ENCODE measurements at regions not wholly inside any gene's neighbourhood (a gene's known extent, or its start where the extent isn't known, plus 50 kb on each side); places are given as distances from the start of the nearest gene placed in this dataset.

DNA sequence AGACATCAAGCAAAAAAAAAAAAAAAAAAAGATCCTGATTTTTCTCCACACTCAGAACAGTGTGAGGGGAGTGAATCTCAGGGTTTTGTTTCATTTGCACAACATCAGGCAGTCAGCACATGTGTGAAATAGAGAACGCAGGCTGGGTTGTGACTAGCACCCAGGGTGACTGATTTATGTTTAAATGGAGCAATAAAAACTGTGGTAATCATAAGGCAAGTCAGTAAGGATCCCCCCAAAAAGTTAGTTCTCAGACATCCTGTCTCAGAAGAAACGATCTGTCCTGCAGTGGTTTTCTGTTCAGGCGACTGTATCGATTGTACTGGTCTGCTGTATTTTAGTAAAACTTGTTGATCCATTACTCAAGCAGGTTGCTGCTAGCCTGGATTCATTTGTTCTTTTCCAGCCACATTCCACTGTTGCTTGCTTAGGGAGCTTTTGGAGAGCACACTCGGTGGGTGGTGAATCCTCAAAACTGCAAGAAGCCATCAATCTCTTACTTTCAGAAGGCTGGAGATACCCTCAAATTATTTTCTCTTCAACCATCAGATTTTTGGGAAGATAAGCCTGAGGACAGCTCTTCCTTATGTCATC, 107.1 kb downstream of the DACT1 start:
- TF ChIP-seq RAD21 (conservative IDR thresholded peaks at IDR 0.05) (no peak), EZH2 (IDR thresholded peaks at IDR 0.05; ENCODE audit: borderline replicate concordance, insufficient read depth, low read length, poor library complexity, severe bottlenecking) (no peak), TAF1 (IDR thresholded peaks at IDR 0.05; ENCODE audit: low read depth) (no peak), EP300 (conservative IDR thresholded peaks at IDR 0.05; ENCODE audit: poor library complexity, severe bottlenecking) (no peak), POLR2AphosphoS5 (IDR thresholded peaks at IDR 0.05) (no peak), MXI1 (conservative IDR thresholded peaks at IDR 0.05; ENCODE audit: poor library complexity, severe bottlenecking) (no peak), SMC3 (conservative IDR thresholded peaks at IDR 0.05; ENCODE audit: poor library complexity) (no peak)
- TF ChIP-seq, protein P1, sequence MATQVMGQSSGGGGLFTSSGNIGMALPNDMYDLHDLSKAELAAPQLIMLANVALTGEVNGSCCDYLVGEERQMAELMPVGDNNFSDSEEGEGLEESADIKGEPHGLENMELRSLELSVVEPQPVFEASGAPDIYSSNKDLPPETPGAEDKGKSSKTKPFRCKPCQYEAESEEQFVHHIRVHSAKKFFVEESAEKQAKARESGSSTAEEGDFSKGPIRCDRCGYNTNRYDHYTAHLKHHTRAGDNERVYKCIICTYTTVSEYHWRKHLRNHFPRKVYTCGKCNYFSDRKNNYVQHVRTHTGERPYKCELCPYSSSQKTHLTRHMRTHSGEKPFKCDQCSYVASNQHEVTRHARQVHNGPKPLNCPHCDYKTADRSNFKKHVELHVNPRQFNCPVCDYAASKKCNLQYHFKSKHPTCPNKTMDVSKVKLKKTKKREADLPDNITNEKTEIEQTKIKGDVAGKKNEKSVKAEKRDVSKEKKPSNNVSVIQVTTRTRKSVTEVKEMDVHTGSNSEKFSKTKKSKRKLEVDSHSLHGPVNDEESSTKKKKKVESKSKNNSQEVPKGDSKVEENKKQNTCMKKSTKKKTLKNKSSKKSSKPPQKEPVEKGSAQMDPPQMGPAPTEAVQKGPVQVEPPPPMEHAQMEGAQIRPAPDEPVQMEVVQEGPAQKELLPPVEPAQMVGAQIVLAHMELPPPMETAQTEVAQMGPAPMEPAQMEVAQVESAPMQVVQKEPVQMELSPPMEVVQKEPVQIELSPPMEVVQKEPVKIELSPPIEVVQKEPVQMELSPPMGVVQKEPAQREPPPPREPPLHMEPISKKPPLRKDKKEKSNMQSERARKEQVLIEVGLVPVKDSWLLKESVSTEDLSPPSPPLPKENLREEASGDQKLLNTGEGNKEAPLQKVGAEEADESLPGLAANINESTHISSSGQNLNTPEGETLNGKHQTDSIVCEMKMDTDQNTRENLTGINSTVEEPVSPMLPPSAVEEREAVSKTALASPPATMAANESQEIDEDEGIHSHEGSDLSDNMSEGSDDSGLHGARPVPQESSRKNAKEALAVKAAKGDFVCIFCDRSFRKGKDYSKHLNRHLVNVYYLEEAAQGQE (IDR thresholded peaks at IDR 0.05; ENCODE audit: borderline replicate concordance): no peak
- TF ChIP-seq, protein P2, sequence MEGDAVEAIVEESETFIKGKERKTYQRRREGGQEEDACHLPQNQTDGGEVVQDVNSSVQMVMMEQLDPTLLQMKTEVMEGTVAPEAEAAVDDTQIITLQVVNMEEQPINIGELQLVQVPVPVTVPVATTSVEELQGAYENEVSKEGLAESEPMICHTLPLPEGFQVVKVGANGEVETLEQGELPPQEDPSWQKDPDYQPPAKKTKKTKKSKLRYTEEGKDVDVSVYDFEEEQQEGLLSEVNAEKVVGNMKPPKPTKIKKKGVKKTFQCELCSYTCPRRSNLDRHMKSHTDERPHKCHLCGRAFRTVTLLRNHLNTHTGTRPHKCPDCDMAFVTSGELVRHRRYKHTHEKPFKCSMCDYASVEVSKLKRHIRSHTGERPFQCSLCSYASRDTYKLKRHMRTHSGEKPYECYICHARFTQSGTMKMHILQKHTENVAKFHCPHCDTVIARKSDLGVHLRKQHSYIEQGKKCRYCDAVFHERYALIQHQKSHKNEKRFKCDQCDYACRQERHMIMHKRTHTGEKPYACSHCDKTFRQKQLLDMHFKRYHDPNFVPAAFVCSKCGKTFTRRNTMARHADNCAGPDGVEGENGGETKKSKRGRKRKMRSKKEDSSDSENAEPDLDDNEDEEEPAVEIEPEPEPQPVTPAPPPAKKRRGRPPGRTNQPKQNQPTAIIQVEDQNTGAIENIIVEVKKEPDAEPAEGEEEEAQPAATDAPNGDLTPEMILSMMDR (IDR thresholded peaks at IDR 0.05; ENCODE audit: poor library complexity, severe bottlenecking): no peak
- H3K79me2 ChIP-seq (replicated peaks; ENCODE audit: insufficient read depth, low read length): no peaks in the 10 kb centered on the region
- no peak overlapping the region for H3K4me3 ChIP-seq (ENCODE audit: low read length)
- H3K4me2 ChIP-seq (ENCODE audit: low read length): no peak overlapping the region
- no peaks in the 10 kb centered on the region for H3K27me3 ChIP-seq (ENCODE audit: insufficient read depth, low read depth, low read length)
- H4K20me1 ChIP-seq (ENCODE audit: insufficient read depth): no peaks in the 10 kb centered on the region
- no peaks in the 10 kb centered on the region for H3K9me3 ChIP-seq (ENCODE audit: low read length)
- H3K9me2 ChIP-seq (ENCODE audit: insufficient read depth, low read length): no peaks in the 10 kb centered on the region
- H3K27ac ChIP-seq (ENCODE audit: low read length): no peak overlapping the region
- no peaks in the 10 kb centered on the region for H3F3A ChIP-seq (ENCODE audit: insufficient read depth, low read length, poor library complexity, severe bottlenecking)
- H2AFZ ChIP-seq (ENCODE audit: low read depth, low read length): no peak overlapping the region
- H3K9ac ChIP-seq (ENCODE audit: low read length): no peak overlapping the region
- H3K36me3 ChIP-seq (ENCODE audit: insufficient read depth, low read length): no peaks in the 10 kb centered on the region

DNA sequence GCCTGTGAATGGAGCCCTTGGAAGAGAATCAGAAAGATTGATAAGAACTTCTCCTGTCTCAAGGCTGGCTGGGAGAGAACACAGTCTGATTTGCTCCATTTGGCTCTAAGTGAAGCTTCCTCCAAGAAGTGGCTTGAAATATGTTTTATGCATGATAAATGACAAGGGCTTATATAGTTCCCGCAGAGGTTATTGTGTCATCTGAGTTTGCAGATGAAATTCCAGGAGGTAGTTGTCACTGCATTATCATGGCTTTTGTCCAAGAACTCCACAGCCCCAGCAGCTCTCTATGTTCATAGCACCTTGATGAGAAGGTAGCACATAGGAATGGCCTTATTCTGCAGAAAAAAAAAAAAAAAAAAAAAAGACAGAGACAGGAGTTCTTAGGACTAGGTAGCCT, 108.5 kb downstream of the DACT1 start:
- Histone ChIP-seq H3K9me3 (ENCODE audit: low read length) (no peaks in the 10 kb centered on the region), H4K20me1 (ENCODE audit: insufficient read depth) (no peaks in the 10 kb centered on the region), H3K4me3 (ENCODE audit: low read length) (no peak overlapping the region), H3K36me3 (ENCODE audit: insufficient read depth, low read length) (no peaks in the 10 kb centered on the region), H3K27ac (ENCODE audit: low read length) (no peak overlapping the region), H3K4me2 (ENCODE audit: low read length) (no peak overlapping the region), H3K79me2 (replicated peaks; ENCODE audit: insufficient read depth, low read length) (no peaks in the 10 kb centered on the region), H3K27me3 (ENCODE audit: insufficient read depth, low read depth, low read length) (no peaks in the 10 kb centered on the region), H3K9me2 (ENCODE audit: insufficient read depth, low read length) (no peaks in the 10 kb centered on the region), H2AFZ (ENCODE audit: low read depth, low read length) (no peak overlapping the region), H3K9ac (ENCODE audit: low read length) (no peak overlapping the region), H3F3A (ENCODE audit: insufficient read depth, low read length, poor library complexity, severe bottlenecking) (no peaks in the 10 kb centered on the region)
- TF ChIP-seq, protein P2 (IDR thresholded peaks at IDR 0.05; ENCODE audit: poor library complexity, severe bottlenecking): no peak
- TF ChIP-seq MXI1 (conservative IDR thresholded peaks at IDR 0.05; ENCODE audit: poor library complexity, severe bottlenecking): no peak
- TF ChIP-seq EZH2 (IDR thresholded peaks at IDR 0.05; ENCODE audit: borderline replicate concordance, insufficient read depth, low read length, poor library complexity, severe bottlenecking): no peak
- TF ChIP-seq TAF1 (IDR thresholded peaks at IDR 0.05; ENCODE audit: low read depth): no peak
- no peak for TF ChIP-seq RAD21 (conservative IDR thresholded peaks at IDR 0.05)
- TF ChIP-seq EP300 (conservative IDR thresholded peaks at IDR 0.05; ENCODE audit: poor library complexity, severe bottlenecking): no peak
- no peak for TF ChIP-seq POLR2AphosphoS5 (IDR thresholded peaks at IDR 0.05)
- TF ChIP-seq, protein P1 (IDR thresholded peaks at IDR 0.05; ENCODE audit: borderline replicate concordance): no peak
